NCI-H2227 (cell line): ENCODE measurements at regions not wholly inside any gene's neighbourhood (a gene's known extent, or its start where the extent isn't known, plus 50 kb on each side); places are given as distances from the start of the nearest gene placed in this dataset.

ENCODE experiments used
- DNase-seq: peaks from one replicate; lab custom pipeline; 2025; ENCODE audit not compliant: unreplicated experiment; lab: John Stamatoyannopoulos, UW

DNA sequence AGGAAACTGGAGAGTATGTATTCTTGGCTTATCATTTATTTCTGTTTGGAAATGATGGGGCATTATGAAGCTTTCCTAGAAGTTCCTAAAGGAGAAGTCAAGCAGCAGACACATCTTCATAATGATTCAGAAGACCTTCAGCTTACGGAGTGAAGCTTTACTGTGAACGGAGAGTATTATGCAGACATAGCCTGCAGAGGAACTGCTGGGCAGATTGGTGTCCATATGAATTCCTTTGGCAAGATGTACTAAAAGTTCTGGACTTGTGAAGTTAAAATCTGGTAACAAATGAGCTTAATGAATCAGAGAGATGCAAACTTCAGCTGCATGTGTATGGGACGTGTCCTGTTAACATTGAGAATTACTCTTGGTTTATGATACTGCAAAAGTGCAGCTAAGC lies 60.1 kb downstream of the NABP1 start:
- DNase-seq: no peak

- DNase-seq: no peak
Measured at GRCh38 chr2:191738667-191739066, 60.7 kb downstream of the NABP1 start.

- no peak for DNase-seq
Measured at GRCh38 chr2:191739194-191739593, 61.3 kb downstream of the NABP1 start.

DNA sequence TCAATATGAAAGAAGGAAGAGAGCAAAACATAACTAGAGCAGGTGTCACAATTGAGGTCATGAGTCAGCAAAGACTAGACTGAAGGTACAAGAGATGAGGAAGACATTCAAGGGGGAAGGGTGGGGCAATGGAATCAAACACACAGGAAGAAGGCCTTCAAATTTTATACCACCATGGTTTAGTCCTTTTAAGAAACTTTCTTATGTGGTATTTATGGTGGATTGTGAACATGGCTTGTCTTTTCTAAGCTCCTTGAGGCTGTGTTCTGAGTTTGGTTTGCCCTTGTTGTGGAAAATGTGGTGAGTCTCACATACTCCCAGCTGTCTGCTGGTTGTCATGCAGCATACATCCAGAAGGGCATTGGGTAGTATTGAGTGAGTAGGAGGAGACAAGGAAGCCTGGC lies 62.1 kb downstream of the NABP1 start:
- no peak for DNase-seq

GRCh38 chr2:191740759-191741158 lies 62.8 kb downstream of the NABP1 start:
- DNase-seq: no peak

DNA sequence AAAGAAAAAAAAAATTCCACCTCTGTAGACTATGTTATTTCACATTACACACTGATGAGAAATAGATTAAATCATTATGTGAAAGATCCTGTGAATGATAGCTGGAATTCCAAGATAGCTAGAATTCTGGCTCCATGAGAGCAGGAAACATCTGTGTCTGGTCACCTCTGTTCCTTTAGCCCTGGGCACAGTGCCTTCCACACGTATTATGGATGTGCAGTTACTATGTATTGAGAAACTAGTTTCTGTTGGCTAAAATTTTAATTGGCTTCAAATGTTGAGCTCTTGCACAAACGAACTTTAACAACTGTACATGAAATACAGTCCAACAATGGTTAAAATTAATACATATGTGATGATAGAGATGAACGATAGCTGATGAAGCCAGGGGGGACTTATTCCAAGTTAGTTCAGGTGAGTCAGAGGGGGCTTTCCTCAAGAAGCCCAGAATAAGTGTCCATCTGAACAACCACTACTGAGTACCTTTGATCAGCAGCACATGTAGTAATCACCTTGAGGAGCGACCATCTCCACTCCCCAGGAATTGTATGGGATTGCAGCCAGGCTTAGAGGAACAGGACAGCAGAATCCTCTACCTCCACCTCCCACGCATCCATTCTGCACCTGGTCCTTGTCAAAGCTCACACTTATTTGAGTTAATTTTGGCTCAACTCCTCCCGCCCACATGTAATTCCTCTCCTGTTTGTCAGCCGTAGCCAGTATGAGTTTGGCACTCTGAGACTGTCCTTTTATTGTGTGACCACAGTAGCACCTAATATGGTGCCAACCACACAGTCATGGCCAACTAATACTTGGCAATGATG lies 68.6 kb downstream of the NABP1 start:
- no peak for DNase-seq

DNA sequence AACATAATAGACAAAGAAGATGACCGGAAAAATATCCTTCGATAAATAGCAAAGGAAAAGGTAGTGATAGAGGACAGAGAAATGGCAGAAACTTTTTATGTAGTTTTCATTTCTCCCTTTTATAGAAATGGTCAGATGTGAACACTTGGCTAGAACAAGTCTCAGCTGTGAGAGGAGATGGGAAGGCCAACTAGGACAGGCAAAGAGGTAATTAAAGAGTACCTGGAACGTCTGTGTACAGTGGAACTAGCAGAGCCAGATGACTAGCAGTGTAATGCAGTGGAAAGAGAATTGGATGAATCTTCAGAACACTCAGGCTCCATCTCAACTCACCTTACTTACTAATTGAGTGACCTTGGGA lies 69.2 kb downstream of the NABP1 start:
- no peak for DNase-seq

DNA sequence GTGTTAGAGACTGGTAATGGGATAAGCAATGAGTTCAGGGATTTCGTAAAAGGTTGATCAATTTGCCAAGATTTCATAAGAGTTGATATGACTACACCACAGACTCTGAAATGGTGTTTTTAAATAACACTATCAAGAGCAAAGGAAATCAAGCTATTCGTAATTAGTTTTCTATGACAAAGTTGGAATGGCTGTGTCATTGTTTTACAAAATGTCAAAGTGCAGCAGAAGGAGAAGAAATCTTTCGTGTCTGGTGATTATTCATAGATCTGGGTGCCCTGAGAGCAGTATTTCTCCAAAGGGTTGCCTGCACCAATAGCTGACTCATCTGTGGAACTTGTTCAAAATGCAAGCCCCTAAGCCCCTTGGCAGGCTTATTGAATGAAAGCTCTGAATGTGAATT lies 70.1 kb downstream of the NABP1 start:
- DNase-seq: no peak

DNA sequence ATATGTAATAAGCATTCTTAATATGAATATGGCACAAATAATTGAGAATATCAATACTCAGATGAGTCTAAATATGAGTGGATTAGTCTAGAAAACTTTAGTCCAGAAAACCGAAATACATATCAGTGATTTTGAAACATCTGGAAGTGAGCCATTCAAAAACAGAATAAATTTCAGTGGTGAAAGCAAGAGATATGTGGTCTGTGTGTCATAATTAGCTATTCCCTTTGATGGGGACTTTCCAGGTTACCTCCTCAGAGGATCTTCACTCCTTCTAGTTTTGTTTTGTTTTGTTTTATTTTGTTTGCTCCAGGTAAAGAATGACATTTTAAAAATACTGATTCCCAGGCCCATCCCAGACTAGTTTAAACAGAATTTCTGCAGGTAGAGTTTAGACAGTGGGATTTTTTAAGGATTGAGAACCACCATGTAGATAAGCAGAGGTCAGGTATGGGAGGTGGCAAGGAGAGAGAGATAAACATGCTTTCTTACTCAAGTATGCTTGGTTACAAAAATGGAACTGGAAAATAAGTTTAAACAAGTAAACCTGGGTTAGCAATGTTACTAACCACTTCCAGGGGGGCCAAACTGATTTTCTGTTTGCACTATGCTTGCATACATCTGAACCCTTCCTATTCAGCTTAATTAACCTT lies 70.7 kb downstream of the NABP1 start:
- no peak for DNase-seq

- DNase-seq: no peak
Measured at GRCh38 chr2:191749181-191749540, 71.2 kb downstream of the NABP1 start.

GRCh38 chr2:191754103-191754502 lies 76.2 kb downstream of the NABP1 start:
- no peak for DNase-seq

DNA sequence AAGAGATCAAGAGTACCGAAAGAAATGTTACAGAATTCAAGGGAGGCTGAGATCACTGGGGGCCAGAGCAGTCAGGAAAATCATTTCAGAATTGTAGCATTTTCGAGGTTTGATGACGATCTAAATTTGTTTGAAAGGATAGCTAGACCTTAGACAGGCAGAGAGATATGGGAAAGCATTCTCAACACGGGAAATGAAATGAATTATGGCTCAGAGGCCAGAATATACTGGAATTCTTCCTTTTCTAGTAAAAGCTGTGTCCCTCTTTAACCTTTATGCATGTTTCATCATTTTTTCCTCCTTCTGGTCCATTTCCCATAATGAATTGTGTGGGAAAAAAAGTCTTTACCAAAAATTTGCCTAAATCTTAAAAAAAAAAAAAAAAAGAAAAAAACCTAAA lies 78.8 kb downstream of the NABP1 start:
- no peak for DNase-seq

DNA sequence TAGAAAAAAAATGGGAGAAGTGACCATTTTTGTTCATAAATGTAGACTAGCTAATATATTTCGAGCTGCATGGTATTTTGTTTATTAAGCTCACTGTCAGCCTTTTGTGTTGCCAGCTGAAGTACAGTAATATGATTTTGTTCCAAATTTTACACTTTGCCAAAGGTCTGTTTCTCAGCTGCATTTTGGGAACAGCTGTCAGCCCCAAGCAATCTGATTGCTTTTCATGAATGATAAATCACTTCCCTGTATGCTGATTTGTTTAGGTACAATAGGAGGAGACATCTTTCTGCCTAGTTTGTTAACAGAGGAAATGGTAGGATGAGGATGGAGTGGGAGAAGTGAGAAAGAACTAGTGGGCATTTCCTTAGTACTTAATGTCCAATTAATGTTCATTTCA lies 79.3 kb downstream of the NABP1 start:
- no peak for DNase-seq

DNA sequence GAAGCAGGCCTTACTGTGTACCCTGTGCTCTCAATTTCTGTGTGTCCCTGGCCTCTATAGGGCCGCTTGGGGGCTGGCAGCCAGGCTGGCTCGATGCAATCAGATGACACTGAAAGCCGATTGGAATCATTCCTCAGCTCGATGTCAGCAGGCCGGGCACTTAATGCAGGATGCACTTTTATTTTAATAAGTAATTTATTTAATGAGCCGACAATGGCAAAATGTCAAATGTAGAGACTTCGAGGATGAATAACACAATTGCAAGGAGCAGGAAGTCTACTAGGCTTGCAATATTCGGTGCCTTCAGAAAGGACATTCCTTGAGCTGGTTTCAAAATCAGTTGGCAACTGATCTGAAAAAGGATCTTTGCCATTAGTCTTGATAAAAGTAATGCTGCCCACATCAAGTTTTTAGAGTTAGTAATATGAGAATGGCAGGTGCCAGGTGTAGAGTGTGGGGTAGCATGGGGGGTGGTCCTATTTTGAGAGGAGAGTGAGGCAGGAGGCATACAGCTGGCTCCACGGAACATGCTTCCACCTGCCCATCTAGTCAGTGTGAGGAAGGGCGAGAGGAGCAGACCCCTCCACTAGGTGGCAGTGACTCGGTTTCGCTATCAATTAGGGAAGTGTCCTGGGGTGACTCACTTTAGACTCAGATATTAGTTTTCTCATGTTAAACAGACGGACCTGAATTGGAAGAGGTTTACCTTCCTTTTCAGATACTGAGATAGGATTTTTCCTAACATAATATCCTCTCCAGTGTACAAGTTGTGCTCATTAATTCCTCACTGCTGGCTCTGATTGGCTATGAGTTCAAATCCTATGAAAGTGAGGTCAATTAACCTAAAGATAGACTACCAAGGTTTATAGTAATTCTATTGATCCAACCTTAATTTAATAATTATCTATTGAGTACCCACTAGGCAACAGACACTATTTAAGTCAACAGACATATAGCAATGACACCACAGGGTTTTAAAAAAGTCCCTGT lies 80.9 kb downstream of the NABP1 start:
- DNase-seq: peak; percentile 64

DNA sequence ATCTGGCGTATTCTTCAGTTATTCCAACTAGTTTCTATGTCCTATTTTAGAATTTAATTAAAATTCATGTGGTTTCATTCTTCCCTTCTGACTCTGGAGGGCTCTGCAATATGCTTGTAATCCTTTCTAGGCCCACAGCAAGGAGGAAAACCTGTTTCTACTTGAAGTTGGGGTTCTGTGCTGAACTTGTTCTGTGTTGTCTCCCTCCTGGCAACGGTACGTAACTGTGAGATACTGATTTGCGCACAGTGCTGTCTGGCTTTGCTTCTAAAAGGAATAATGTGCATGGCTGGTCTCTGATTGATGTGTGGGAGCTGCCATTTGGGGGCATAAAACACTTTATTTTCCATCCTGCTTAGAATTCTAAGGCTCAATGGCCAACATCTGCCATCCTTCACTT lies 81.7 kb downstream of the NABP1 start:
- DNase-seq: no peak

DNA sequence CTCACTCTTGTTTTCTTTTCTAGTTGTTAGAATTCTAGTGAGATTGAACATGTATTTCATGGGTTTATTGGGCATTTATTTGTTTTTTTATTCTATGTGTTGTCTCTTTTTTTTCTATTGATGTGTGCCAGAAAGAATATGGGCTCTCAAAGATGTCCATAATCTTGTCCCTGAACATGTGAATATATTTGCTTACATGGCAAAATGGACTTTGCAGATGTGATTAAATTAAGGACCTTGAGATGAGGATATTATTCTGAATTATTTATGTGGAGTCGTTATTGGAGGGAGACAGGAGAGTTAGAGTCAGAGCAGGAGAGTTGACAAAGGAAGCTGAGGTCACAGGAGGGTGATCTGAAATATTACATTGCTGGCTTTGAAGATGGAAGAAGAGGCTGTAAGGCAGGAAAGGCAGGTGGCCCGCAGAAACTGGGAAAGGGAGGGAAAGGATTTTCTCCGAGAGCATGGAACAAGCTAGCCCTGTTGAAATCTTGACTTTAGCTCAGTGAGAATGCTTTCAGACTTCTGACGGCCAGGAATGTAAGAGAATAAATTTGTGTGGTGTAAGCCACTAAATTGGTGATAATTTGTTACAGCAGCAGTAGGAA lies 82.8 kb downstream of the NABP1 start:
- no peak for DNase-seq

- DNase-seq: no peak
Measured at GRCh38 chr2:191773136-191773535, 73.8 kb downstream of the CAVIN2 start.

GRCh38 chr2:191777351-191777750 lies 69.5 kb downstream of the CAVIN2 start:
- no peak for DNase-seq

DNA sequence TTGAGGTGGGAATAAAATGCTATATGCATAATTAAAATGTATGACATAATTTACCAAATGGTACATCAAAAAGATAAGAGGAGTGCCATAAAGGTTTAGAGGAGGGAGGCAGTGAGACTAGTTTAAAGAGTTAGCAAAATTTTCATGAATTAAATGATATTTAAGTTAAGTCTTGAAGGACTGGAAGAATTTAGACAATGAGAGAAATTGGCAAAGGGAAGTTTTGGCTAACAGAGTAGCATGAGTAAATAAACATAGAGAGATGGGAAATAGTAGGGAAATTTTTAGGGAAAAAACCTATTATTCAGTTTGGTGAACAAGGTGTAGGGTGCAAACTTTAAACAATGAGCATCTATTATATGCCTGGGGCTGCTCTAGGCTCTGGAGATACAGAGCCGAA lies 68.8 kb downstream of the CAVIN2 start:
- no peak for DNase-seq

DNA sequence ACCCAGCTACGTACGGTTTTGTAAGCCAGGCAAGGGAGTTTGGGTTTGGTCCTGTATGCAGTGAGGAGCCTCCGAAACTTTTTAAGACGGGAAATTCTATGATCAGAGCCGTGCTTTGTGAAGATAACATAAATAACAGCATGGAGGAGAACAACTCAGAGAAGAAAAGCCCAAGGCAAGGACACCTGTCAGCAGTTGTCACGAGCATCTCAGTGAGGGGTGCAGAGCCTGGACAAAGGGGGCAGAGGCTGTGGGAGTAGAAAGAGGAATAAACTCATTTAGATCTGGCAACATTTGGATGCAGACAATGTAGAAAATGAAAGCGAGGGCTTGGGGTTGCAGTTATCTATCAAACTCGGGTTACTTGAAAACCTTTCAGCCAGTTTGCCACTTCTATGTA lies 64.5 kb downstream of the CAVIN2 start:
- DNase-seq: no peak

- no peak for DNase-seq
Measured at GRCh38 chr2:191783416-191783815, 63.5 kb downstream of the CAVIN2 start.
